Stomach (tissue), 4 donors: ENCODE measurements at regions not wholly inside any gene's neighbourhood (a gene's known extent, or its start where the extent isn't known, plus 50 kb on each side); places are given as distances from the start of the nearest gene placed in this dataset.

Experiments used
- POLR2AphosphoS5 ChIP-seq, 3 donors: sonication (generic); formaldehyde crosslinking; IDR thresholded peaks; one replicate each; pipeline ENCODE4 v1.6.1; 2016; ENCODE audit warnings: antibody characterized with exemption in 3 of 3
- TF ChIP-seq, protein P1 (sequence below), 7 experiments: fragments of 450-650 bp in 4 of 7; fragments of 200-600 bp in 3 of 7; sonication (generic) in 3 of 7; IDR thresholded peaks; one replicate each; pipeline ENCODE4 v1.5.1; 2016 to 2019; ENCODE audit warnings: antibody characterized with exemption in 7 of 7, control low read depth in 2 of 7, mild to moderate bottlenecking in 1 of 7

DNA sequence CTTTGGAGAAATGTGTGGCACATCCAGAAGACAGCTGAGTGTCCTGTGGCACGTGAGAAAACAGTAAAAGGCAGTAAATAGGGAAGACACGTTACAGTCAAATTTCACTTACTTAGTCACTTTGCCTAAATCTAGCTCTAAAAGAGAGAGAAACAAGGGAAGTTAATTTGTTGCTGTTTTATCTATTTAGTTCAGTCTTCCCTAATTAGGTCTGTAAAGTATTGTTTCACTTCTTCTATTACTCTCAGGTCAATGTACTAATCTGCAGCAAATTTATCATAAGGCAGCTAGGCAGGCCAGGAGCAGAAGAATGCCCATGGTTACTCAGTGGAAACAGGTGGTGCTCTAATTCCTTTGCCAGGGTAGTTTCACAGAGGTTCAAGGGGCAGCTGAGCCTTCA is 124.3 kb upstream of the CNR1 start:
- TF ChIP-seq, protein P1, sequence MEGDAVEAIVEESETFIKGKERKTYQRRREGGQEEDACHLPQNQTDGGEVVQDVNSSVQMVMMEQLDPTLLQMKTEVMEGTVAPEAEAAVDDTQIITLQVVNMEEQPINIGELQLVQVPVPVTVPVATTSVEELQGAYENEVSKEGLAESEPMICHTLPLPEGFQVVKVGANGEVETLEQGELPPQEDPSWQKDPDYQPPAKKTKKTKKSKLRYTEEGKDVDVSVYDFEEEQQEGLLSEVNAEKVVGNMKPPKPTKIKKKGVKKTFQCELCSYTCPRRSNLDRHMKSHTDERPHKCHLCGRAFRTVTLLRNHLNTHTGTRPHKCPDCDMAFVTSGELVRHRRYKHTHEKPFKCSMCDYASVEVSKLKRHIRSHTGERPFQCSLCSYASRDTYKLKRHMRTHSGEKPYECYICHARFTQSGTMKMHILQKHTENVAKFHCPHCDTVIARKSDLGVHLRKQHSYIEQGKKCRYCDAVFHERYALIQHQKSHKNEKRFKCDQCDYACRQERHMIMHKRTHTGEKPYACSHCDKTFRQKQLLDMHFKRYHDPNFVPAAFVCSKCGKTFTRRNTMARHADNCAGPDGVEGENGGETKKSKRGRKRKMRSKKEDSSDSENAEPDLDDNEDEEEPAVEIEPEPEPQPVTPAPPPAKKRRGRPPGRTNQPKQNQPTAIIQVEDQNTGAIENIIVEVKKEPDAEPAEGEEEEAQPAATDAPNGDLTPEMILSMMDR (IDR thresholded peaks at IDR 0.05) = no peak
- TF ChIP-seq POLR2AphosphoS5 (IDR thresholded peaks at IDR 0.05) = no peak
